NCI-H524 (cell line): ENCODE measurements at regions not wholly inside any gene's neighbourhood (a gene's known extent, or its start where the extent isn't known, plus 50 kb on each side); places are given as distances from the start of the nearest gene placed in this dataset.
"Not testable (repeated sequence)": the region's sequence is repeated elsewhere in the genome, so short reads cannot be mapped to it uniquely, and the experiment has no call there.

Experiments used
- DNase-seq, 2 experiments: peaks; one replicate each; lab custom pipeline; 2025; lab: John Stamatoyannopoulos, UW

DNA sequence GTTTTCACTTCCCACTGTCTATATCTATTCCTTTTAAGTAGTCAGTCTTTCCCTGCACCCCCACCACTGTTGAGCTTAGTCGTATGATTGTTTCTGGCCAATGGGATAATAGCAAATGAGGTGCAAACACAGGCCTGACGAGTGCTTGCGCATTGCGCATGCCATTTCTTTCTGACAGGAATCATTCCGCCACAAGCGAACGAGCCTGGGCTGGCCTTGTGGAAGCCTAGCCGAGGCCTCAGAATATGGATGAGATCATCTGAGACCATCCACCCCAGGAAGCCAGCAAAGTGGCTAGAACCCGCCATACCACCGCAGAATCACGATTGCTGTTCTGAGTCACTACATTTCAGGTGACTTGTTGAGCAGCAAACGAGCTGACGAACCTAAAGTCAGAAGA, 52.2 kb upstream of the PRL start:
- DNase-seq, result no peak

DNA sequence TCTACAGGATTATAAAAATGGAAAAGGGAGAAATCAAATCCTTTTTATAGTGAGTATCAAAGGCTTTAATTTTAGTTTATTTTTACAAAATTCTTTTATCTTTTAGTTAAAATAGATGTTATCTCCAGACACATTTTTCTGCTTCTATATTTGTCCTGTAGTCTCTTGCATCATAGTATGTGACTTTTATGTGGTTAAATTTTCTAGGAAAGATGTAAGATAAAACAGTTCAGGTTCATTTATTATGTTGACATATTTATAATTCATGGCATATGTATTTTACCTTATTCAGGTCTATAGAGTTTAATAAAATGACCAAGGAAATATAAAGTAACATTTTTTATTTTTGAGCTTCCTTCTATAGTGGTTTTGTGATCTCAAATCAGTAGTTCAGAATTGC, 52.7 kb upstream of the PRL start:
- no peak for DNase-seq

DNA sequence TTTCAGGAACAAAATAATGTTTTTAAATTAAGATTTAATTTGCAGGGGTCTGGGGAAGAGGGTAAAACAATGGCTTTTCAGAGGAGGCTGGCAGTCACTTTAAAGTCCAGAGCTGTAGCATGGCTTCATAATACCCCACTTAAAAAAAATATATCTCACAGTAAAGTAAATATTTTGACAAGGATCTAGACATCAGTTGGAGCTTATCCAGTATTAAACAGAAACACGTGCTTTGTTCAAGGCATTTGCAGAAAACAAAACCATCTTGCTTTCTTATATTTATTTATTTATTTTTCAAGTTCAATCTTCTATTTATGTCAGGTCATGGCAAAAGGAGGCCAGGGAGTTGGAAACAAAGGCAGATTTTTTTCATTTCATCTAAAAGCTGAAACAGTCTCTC, 53.3 kb upstream of the PRL start:
- DNase-seq, result no peak

DNA sequence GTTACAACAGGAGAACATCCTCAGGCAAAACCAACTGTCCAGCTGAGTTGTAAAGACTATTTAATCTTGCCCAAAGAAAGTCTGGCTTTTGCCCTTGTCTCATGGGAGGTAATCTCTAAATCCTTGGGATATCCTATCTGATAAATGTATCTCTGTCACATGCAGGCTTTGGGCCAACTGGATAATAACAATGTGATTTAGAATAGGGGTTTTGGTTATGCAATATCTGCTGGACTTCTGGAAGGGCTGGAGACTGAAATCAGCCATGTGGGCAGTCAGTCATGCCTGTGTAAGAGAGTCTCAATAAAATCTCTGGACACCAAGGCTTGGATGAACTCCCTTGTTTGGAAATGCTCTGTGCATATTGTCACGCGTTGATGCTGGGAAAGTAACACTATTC, 56.3 kb upstream of the PRL start:
- DNase-seq, result no peak

DNA sequence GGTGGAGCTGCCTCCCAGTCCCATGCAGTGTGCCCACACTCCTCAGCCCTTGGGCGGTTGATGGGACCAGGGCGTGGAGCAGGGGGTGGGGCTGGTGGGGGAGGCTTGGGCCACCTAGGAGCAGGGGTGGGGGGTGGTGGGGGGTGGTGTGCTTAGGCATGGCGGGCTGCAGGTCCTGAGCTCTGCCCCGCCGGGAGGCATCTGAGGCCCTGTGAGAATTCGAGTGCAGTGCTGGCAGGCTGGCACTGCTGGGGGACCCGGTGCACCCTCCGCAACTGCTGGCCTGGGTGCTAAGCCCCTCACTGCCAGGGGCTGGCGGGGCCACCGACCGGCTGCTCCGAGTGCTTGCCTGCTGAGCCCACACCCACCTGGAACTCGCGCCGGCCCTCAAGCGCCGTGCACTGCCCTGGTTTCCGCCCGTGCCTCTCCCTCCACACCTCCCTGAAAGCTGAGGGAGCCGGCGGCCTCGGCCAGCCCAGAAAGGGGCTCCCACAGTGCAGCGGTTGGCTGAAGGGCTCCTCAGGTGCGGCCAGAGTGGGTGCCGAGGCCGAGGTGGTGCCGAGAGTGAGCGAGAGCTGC, 59.6 kb upstream of the PRL start:
- no peak for DNase-seq

DNA sequence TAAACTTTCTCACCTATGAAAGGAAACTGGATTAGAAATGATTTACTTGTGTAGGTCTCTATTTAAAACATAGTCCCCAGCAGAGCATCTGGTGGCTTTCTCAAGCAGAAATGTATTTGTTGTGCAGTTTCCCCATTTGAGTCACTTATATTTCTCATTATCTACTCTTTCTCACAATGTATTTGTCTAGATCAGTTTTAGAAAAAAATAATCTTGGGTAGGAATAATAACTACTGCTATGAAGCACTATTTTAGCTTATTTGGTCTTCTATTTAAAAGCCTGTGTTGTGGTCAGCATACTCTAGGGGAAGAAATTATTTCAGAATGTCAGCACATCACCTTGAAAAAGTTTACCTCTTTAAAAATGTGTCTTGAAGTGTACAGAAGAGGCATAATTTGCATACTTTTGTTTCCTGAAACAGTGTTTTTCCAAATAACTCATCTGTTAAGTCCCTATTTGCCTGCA, 60.9 kb upstream of the PRL start:
- DNase-seq, result no peak

DNA sequence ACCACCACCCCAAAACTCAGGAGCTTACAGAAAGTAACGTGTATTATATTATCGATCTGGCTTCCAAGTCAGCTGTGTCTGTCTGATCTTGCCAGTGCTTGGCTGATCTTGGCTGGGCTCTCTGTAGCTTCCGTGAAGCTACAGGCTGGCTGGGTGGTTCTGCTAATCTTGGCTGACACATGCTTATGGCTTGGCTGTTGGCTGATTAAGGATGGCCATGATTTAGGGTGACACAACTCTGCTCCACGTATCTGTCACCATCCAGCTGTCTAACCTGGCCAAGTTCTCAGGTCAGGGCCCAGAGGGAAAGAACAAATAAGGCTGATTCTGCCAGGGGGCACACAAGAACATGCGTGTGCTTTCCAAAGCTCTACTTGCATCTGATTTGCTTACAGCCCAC, 64.7 kb upstream of the PRL start:
- no peak for DNase-seq

DNA sequence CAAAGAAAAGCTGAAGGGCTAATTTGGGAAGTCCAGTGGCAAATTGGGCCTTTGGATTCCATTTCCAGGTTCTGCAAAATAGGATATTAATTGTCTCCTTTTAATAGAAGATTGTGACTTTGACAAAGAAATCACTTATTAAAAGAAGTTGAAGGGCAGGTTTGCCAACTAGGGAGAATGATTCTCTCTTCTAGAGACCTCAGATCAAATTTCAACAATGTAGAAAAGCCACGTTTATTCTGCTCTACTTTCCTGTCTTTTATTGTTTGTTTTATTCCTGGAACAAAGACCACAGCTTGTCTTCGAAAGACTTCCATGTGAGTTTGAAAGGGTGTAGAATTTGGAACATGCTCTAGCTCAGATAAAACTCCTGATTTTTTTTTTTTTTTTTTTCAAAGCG, 65.5 kb upstream of the PRL start:
- no peak for DNase-seq

DNA sequence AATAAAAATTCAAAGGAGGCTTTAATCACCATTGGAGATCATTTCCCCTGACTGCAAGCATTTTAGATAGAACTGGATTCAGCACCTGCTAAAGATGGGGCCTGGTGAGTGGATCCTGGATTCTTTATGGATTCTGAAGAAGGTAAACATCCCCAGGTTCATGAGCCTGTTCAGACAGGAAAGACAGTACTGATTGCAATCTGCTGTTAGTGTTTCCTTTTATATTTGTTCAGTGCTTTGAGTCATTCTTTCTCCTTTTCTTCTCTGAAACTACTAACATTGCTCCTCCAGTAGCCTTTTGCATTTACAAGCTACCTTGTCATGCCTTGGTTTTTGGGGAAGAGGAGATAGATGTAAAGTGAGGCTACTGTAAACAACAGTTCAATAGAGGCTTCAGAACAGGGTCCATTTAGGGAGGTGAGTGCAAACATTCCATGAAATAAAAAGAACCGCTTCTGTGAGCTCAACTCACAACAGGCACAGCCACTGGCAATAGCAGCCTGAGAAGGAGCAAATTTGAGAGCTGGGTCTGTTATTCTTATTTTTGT, 66.4 kb upstream of the PRL start:
- no peak for DNase-seq

DNA sequence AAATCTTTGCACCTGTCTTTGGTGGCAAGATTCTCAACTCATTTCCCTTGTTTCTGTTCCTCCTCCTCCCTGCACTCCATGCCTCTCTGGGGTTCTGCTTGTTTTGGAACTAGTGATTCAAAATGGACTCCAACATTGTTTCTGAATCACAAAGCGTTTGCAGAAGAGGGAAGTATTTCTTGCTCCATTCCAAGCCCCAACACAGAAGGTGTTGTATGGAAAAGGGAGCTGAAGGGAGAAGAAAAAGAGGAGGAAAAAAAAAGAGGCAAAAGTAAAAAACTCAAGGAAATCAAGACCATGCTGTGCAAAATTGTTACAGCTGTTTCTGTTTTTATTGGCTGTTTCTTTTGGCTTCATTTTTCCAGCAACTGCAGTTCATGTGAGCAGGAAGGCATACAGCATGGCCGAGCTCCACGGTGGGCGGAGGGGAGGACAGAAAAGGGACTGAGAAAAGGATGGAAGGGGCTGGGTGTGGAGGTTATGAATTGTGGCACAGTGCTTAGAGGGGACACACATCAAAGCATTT, 66.9 kb upstream of the PRL start:
- DNase-seq, result no peak

DNA sequence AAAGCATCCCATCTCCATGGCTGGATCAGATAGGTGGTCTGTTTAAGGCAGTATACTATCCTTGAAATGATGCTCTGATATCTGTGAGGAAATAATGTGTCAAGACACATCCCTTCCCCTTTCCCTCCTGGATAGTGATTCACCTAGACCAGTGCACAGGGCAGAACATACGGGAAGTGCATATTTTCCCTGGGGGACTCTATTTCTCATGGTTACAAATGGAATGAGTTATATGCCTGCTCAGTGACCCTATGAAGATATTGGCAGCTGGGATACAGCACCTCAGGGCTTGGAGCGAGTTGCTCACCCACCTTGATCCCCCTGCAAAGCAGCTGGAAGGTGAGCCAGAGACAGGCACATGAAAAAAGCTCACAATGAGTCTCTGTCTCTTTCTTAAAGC, 67.5 kb upstream of the PRL start:
- no peak for DNase-seq

DNA sequence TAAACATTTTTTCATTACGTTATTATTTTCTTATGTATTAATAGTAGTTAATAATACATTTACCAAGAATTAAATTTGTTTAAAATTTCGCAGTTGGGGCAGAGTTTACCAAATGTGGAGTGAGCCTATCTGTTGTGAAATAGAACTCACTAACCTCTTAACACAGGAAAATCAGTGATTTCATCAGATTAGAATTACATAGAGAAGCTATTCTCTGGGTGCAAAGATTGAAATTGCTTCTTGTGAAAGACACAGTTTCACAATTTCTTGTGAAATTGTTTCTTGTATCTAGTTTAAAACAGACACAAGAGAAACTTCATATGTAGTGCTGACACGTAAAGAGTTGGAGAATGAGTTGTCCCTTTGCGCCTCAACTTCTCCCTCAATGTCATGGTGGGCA, 69.4 kb upstream of the PRL start:
- DNase-seq, result no peak

DNA sequence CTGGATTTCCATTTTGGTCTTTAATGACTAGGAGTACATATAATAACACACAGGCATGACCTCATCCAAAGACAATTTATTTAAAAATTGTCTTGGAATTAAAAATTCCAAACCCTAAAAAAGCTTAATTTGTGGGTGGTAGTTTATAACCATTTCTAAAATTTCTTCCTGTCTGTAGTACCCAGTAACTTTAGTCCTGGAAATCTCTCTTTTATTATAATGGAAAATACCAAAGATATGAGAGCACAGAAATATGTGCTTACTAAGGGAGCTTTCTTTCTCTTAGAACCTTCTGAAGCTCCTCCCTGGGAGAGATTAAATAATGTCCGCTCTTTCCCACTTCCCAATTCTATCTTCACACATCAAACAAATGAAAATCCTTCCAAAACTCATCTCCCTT, 70.5 kb upstream of the PRL start:
- DNase-seq, result no peak

DNA sequence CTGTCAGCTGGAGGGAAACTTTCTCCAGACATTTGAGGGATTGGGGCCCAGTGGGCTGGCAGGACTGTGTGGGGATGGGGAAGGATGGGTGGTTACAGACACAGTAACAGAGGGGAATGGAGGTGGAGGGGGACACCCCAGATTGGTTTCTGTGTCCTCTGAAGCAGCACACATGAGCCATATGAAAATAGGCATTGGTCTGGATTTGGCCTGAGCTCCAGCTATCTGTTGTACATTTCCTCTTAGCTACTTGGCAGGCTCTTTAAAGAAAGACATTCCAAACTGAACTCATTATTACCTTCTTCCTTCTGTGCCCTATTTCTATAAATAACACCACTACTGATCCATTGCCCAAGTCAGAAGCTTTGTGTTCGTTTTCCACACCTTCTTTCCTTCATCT, 72.0 kb upstream of the PRL start:
- no peak for DNase-seq

DNA sequence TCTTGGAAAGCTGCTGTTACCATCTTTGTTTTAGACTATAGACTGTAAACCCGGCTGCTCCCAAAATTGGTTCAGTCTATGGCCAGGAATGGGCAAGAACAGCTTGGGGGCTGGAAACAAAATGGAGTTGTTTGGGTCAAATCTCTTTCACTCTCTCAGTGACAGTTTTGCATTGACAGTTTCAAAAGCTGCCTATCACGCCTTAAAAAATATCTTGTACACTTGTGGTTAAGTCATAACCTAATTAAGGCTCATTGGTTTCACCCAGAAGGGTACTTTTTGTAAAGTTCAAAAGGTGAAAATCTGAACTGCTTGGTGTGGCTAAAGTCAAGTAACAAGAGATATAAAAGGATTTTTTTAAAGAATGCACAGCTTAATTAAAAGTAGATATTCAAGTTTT, 76.1 kb upstream of the PRL start:
- DNase-seq, result no peak

DNA sequence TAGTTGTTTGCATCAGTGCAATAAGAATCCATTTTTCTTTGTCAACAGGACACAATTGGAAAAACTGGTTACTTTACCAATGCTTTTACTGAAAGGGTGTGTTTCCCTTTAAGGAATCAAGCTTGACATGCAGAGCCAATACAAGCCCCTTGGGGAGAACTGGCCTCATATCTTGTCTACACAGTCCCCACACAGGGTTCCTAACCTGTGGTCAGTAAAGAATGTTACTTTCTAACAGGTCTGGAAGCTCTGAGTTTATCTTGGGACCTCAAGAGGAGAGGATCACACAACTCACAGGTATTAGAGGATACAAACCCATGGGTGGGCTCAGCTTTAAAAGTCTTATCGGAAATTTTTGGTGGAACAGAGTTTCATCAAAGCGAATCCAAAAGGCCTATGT, 78.1 kb upstream of the PRL start:
- DNase-seq, result not testable (repeated sequence)

DNA sequence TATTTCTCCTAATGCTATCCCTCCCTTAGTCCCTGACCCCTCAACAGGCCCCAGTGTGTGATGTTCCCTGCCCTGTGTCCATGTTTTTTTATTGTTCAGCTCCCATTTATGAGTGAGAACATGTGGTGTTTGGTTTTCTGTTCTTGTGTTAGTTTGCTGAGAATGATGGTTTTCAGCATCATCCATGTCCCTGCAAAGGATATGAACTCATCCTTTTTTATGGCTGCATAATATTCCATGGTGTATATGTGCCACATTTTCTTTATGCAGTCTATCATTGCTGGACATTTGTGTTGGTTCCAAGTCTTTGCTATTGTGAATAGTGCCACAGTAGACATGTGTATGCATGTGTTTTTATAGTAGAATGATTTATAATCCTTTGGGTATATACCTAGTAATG, 79.5 kb upstream of the PRL start:
- not testable (repeated sequence) for DNase-seq

DNA sequence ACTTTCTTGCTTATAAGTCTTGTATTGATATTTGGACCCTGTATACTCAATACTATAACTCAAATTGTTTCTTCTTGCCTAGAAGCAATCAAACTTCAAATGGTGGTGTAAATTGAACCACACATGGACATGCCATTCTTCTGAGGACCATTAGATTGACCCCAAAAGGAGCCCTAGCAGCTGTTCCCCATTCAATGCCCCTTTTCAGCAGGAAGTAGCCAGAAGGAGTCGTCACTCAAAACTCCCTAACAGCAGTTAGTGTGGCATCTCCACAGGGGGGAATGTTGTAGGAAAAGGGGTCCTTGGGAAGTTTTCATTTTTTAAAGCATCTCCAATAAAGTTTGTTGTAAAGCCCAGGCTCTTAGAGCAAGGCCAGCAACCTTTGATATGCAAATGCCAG, 81.7 kb upstream of the PRL start:
- not testable (repeated sequence) for DNase-seq

DNA sequence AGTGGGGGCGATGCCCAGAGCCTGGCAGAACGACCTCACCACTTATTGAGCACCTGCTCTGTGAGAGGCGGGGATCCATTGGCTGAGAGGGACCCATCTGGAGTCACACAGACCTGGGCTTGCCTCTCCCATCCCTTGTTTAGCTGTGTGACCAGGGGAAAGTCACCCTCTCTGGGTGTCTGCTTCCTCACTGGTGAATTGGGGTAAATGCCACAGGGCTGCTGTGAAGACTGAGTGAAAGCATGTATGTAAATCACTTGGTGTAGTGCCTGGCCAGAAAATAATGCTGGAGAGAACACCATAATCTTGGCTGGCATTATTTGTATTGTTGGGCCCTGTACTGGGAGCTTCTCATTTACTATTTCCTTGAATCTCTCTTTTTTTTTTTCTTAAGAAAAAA, 83.4 kb upstream of the PRL start:
- DNase-seq, result no peak

DNA sequence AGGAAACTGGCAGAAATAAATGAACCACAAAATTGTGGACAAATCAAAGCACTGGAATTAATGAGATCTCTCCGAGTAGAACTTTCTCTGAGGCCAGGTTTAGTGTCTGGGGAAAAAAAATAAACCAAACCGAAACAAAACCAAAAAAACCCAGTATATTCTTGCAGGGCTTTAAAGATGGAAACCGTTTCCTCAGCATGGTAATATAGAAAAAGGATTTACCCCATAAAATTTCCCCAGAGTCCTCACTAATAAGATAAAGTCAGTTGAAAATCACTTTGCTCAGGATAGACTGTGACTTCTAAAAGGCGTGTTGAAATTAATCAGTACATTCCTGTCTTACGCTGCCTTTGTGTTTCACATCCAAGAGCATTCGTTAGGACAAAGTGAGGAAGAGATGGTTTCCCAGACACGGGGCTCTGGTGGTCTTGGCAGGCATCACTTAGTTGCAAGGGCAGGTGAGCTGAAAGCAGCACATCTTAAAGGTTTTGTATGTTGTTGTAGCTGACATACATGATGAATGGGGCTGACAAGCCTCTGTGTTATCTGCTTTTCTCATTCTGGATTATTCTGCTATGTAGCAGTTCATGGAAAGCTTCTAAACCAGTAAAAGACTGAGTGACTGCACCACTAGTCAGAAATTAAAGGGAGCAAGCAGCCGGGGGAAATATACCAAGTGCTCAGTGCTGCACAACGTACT, 85.2 kb upstream of the PRL start:
- DNase-seq, result no peak

DNA sequence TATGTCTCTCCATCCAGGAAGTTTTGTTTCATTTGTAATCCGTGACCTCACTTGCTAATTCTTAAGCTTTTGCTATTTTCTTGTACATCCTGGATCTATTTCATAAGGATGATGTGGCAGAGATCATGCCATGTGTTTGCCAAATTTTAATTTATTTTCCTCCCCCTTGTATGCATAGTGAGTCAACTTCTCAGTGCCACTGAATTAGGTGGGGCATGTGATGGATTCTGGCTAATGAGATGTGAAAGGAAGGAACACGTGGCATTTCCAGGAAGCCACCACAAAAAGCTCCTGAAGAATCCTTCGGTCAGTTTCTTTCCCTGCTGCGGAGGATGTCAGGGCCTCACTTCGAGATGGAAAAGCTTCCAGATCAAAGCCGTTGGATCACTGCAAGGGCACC, 86.2 kb upstream of the PRL start:
- no peak for DNase-seq

DNA sequence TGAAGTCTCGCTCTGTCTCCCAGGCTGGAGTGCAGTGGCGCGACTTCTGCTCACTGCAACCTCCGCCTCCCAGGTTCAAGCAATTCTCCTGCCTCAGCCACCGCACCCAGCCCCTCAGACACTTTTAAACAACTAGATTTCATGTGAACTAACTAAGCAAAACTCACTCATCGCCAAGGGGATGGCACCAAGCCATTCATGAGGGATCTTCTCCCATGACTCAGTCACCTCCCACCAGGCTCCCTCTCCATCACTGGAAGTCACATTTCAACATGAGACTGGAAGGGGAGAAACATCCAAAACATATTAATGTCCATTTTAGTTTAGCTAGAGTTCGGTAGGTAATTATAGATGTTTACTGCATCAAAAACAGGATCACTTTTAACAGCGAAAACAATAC, 95.9 kb upstream of the PRL start:
- no peak for DNase-seq

DNA sequence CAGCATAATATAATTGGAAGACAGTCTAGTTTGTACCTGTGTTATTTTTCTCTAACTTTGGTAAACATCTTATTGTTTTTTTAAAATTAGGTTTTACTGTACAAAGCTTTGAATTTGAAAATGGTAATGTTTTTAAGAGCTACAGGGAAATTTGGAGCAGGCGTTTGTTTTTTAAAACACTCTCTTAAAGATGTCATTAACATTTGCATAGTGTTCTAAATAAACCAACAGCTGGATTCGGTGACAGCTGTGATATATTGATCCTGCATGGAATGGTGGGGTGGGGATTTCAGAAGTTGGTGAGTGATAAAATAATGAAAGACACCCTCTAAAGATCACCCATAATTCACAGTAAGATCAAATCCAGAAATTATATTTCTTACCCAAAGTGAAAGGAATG, 97.9 kb upstream of the PRL start:
- no peak for DNase-seq

DNA sequence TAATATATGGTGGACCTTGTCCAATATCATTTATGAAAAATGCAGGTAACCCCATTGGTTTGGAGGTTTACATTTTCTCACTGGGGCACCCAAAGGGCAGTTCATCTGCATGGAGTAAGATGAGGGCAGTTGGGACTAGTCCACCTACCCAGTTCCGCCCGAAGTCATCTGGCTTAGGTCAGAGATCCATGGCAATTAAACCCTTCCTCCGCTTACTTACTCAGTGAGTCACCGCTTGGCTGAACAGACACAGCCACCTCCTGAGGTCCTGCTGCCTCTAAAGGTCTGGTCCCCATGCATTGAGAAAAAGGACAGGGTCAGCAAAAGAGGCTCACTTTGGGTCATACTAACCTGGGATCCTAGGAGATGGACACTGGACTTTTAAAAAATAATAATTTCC, 102.9 kb upstream of the PRL start:
- no peak for DNase-seq
